K562 (cell line): ENCODE measurements at regions not wholly inside any gene's neighbourhood (a gene's known extent, or its start where the extent isn't known, plus 50 kb on each side); places are given as distances from the start of the nearest gene placed in this dataset.

ENCODE experiments used
- HMG20B ChIP-seq: fragments of 250-450 bp; sonication (Bioruptor Pico); IDR thresholded peaks from 2 replicates; pipeline ENCODE4 v1.5.0; 2021; ENCODE audit warnings: mild to moderate bottlenecking
- MCM3 ChIP-seq: fragments of 450-650 bp; IDR thresholded peaks from 2 replicates; pipeline ENCODE4 v1.6.1; 2016
- PCBP1 ChIP-seq: fragments of 200-400 bp; formaldehyde crosslinking; IDR thresholded peaks from 2 replicates; pipeline ENCODE4 v1.6.1; 2018; ENCODE audit warnings: mild to moderate bottlenecking, low read depth, low read length; ENCODE audit not compliant: poor library complexity, severe bottlenecking
- RFX7 ChIP-seq: fragments of 250-450 bp; sonication (Bioruptor Pico); IDR thresholded peaks from 2 replicates; pipeline ENCODE4 v1.5.1; 2021; ENCODE audit warnings: mild to moderate bottlenecking
- TF ChIP-seq, protein P1 (sequence below): fragments of 200-600 bp; sonication (generic); IDR thresholded peaks from one replicate; pipeline ENCODE4 v1.6.1; 2012; ENCODE audit warnings: mild to moderate bottlenecking, low read depth, low read length, inconsistent platforms

DNA sequence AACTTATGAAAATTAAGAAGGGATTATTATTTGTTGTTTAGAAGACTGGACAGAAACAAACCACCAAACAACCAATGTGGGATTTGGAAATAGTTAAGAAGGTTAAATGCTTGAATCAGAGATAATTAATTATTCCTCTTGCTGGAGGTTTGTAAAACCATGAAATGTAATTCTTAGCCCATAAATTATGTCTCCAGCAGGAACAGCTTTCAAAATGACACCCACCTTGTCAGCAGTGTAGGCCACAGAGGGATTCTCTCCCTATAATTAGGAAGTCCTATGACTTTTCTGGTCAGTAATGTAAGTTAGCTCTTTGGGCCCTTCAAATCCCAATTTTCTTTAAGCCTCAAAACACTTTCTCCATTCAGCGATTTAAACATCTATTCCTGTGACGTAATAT lies 63.3 kb downstream of the DRD1 start (continued):
- TF ChIP-seq PCBP1 (no peak), MCM3 (no peak), HMG20B (CRISPR knock-in tag) (no peak), RFX7 (CRISPR knock-in tag) (no peak)
- TF ChIP-seq, protein P1, sequence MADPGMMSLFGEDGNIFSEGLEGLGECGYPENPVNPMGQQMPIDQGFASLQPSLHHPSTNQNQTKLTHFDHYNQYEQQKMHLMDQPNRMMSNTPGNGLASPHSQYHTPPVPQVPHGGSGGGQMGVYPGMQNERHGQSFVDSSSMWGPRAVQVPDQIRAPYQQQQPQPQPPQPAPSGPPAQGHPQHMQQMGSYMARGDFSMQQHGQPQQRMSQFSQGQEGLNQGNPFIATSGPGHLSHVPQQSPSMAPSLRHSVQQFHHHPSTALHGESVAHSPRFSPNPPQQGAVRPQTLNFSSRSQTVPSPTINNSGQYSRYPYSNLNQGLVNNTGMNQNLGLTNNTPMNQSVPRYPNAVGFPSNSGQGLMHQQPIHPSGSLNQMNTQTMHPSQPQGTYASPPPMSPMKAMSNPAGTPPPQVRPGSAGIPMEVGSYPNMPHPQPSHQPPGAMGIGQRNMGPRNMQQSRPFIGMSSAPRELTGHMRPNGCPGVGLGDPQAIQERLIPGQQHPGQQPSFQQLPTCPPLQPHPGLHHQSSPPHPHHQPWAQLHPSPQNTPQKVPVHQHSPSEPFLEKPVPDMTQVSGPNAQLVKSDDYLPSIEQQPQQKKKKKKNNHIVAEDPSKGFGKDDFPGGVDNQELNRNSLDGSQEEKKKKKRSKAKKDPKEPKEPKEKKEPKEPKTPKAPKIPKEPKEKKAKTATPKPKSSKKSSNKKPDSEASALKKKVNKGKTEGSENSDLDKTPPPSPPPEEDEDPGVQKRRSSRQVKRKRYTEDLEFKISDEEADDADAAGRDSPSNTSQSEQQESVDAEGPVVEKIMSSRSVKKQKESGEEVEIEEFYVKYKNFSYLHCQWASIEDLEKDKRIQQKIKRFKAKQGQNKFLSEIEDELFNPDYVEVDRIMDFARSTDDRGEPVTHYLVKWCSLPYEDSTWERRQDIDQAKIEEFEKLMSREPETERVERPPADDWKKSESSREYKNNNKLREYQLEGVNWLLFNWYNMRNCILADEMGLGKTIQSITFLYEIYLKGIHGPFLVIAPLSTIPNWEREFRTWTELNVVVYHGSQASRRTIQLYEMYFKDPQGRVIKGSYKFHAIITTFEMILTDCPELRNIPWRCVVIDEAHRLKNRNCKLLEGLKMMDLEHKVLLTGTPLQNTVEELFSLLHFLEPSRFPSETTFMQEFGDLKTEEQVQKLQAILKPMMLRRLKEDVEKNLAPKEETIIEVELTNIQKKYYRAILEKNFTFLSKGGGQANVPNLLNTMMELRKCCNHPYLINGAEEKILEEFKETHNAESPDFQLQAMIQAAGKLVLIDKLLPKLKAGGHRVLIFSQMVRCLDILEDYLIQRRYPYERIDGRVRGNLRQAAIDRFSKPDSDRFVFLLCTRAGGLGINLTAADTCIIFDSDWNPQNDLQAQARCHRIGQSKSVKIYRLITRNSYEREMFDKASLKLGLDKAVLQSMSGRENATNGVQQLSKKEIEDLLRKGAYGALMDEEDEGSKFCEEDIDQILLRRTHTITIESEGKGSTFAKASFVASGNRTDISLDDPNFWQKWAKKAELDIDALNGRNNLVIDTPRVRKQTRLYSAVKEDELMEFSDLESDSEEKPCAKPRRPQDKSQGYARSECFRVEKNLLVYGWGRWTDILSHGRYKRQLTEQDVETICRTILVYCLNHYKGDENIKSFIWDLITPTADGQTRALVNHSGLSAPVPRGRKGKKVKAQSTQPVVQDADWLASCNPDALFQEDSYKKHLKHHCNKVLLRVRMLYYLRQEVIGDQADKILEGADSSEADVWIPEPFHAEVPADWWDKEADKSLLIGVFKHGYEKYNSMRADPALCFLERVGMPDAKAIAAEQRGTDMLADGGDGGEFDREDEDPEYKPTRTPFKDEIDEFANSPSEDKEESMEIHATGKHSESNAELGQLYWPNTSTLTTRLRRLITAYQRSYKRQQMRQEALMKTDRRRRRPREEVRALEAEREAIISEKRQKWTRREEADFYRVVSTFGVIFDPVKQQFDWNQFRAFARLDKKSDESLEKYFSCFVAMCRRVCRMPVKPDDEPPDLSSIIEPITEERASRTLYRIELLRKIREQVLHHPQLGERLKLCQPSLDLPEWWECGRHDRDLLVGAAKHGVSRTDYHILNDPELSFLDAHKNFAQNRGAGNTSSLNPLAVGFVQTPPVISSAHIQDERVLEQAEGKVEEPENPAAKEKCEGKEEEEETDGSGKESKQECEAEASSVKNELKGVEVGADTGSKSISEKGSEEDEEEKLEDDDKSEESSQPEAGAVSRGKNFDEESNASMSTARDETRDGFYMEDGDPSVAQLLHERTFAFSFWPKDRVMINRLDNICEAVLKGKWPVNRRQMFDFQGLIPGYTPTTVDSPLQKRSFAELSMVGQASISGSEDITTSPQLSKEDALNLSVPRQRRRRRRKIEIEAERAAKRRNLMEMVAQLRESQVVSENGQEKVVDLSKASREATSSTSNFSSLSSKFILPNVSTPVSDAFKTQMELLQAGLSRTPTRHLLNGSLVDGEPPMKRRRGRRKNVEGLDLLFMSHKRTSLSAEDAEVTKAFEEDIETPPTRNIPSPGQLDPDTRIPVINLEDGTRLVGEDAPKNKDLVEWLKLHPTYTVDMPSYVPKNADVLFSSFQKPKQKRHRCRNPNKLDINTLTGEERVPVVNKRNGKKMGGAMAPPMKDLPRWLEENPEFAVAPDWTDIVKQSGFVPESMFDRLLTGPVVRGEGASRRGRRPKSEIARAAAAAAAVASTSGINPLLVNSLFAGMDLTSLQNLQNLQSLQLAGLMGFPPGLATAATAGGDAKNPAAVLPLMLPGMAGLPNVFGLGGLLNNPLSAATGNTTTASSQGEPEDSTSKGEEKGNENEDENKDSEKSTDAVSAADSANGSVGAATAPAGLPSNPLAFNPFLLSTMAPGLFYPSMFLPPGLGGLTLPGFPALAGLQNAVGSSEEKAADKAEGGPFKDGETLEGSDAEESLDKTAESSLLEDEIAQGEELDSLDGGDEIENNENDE, result no peak
